GM19240 (cell line): ENCODE measurements at regions not wholly inside any gene's neighbourhood (a gene's known extent, or its start where the extent isn't known, plus 50 kb on each side); places are given as distances from the start of the nearest gene placed in this dataset.
"Not testable (repeated sequence)": the region's sequence is repeated elsewhere in the genome, so short reads cannot be mapped to it uniquely, and the experiment has no call there.

ENCODE experiments used
- DNase-seq: peaks from one replicate; pipeline ENCODE4 v3.0.0; 2011; ENCODE audit warnings: low spot score; ENCODE audit not compliant: insufficient read length

- DNase-seq: no peak
These were observed 563.9 kb downstream of the TOX3 start for GRCh38 chr16:51982715-51983680.

GRCh38 chr16:51981725-51982124 is 565.2 kb downstream of the TOX3 start:
- DNase-seq: no peak

- not testable (repeated sequence) for DNase-seq
These were observed 569.4 kb downstream of the TOX3 start for GRCh38 chr16:51977506-51977905.

- no peak for DNase-seq
These were observed 575.8 kb downstream of the TOX3 start for GRCh38 chr16:51971184-51971583.

GRCh38 chr16:51968749-51969148 is 578.2 kb downstream of the TOX3 start:
- DNase-seq: no peak

- no peak for DNase-seq
These were observed 579.3 kb downstream of the TOX3 start for GRCh38 chr16:51967646-51968045.

DNA sequence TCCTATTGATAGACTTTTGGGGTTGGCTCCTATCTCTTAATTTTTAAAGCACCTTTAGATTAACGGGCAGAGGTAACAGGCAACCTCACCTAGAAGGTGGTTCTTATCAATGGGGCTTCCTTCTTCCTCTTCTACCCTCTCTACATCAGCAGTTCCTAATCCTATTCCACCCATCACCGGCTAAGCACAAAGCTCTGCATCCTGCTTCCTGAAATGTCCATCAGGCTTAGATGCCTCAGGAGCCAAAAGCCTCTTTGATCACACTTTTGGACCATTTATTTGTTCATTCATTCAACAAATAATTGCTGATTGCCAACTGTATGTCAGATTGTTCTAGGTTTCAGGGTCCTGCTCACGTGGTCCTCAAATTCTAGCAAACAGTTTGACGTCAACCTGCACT is 586.0 kb downstream of the TOX3 start:
- DNase-seq: no peak

DNA sequence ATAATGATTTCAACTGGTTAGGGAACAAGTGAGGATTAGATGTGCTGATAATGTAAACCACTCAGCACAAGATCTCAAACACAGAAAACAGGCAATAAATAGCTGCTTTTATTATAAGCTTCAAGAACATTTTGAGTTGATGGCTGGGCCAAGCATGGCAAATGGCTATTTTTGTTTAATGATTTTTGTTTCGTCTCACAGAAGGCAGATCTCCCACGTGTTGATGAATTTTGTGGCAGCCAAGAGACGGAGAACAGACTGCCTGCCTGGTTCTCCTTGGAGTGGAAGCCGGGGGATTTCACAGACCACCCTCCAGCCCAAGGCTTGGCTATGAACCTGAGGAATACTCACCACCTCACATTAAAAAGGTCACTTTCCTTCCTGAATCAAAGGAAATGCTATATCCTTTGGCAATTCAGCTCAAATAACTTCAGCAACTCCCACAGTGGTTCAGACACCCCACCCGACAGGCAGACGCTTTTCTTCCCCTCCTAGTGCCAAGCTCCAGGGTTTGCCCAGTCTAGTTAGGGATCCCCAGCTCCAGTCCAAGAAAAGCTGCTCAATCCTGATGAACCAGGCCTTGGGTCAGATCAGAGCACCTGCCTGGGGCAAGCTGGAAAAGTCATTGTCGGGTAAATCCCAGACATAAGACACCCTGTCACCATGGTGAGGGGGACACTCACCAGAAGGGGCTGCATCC is 593.5 kb downstream of the TOX3 start:
- DNase-seq: no peak

- DNase-seq: no peak
These were observed 594.4 kb downstream of the TOX3 start for GRCh38 chr16:51952500-51952899.

DNA sequence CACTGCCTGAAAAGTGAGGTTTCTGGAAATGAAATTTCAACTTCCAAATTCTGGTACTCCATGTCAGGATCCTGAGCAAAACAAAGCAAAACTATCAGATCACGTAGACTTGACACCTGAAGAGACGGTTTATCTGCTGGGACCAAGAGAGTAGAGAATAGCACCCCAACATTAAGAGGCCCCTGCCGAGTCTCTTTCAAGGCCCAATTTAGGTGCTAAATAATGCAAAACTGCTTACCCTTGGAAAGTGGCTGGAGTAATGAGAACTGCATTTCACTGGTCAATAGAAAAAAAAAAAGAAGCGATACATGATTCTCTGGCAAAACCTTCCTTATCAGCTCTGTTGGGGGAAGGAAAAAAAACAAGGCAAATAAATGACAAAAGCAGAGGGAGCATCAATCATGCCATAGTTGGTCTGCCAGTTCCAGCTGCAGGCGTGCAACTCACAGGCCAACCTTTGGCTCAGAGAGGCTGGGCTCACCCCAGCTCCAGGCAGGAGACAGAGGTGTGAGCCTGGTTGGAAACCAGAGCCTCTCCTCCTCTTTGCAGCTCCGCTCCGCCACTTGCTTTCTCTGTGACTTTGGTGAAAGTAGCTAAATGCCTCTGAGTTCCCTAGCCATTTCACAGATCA is 595.2 kb downstream of the TOX3 start:
- no peak for DNase-seq

DNA sequence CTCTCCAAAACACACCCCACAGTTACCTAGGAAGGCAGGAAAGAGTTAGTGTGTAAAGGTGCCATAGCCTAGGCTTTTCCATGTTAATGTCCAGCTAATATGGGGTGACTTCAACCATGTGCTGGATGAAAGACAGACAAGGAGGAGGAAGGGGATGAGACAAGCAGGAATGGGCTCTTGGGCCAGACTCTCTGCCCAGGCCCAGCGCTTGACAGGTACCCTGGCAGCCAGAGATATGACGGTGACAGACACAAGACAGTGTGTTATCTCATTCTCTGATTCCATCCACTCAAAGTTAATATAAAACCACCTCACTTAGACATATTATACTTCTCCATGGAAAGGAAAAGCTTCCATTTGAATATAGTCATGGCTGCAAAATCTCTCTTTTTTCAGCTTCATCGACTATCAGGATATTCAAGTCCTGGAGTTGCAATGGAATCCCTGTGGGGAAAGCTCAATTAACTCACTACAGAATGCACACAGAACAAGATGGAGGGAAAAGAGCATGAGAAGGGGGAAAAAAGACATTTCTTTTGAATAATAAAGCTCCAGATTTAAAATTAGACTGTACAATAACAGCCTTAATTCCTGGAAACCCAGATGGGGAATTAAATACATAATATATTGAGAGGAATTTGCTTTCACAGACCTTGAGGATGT is 596.7 kb downstream of the TOX3 start:
- no peak for DNase-seq

DNA sequence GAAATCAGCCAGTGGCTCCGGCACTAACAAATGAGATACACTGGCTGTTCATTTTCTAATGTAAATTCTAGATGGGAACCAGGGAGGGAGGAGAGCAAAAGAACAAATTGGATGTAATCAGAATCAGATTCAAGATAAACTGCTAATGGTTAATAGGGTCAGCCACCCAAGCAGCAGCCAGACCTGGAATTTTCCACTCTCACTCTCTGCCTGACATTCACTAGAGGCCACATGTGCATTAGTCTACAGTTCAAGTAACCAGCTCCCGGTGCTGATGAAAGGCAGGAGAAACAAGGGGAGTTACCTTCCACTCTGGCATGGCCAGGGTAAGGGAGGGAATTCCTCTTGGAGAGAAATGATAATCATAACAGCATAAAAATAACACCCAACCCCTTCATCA is 597.7 kb downstream of the TOX3 start:
- DNase-seq: no peak

DNA sequence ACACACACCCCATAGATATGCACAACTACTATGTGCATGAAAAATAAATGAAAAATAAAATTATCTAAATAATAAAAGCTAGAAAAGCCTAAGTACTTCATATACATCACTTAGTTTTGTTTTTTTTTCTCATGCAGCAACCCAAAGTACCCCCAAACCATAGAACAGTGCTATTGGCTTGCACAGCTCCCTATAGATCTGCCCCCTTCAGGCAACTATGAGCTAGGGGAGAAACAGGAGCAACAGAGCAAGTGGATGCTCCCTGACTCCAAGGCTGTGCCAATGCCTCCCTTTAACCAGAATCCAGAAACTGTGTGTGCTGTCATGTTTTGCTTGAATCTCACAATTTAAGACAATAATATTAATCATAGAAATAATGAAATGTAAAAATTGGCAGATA is 605.5 kb downstream of the TOX3 start:
- DNase-seq: no peak

GRCh38 chr16:51940183-51940582 is 606.8 kb downstream of the TOX3 start:
- DNase-seq: no peak

DNA sequence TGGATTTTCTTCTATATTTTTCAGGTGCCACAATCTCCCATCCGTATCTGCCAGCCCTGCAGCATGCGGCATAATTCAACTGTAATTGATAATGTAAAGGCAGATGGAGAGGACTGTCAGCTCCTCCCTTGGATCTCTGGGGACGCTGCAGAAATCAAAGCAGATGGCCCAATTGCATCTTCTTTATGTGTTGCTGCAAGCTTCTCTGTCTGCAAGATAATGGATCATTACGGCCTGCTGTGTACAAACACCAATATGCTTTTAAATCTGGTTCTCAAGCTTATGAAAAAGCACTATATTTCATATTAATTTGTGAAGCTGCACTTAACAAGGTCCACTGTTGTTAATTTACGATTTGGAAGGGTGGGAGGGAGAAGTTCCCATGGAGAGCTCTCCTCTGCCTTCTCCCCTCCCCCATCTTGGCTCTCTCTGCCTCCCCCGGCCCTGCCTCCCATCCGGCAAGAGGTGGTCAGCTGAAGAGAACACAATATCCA is 607.5 kb downstream of the TOX3 start:
- no peak for DNase-seq

DNA sequence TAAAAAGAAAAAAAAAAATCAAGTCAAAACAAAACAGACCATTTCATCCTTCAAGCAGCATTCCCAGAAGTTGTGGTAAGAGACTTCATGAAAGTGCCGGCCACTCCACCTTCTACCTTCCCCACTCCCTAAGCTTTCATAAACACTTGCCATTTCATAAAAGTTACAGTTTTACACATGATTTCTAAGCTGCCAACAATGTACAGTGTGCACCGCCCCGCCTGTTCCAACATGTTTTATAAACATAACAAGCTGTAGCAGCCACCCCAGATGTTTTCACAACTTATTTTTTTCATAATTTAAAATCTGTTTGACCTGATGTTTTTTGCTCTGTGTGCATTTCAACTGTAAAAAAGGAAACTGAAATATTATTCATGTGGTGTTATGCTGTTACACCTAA is 608.1 kb downstream of the TOX3 start:
- DNase-seq: no peak

DNA sequence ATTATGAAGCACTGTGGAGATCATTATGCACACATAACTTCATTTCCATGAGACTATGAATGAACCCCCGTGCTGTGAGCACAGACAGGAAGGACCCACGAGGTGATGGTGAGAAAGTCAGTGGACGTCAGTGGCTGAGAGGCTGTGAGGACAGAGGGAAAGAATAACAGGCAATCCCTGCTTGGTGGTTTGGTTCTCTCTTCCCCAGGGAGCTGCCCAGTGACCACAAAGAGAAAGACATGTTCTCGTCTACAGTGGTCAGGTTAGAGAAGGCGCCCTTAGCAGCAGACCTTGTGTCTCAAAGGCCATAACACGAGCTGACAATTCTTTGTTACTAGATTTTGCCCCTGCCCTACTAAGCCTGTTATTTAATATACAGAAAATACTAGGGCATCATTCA is 609.2 kb downstream of the TOX3 start:
- DNase-seq: no peak

- DNase-seq: no peak
These were observed 610.1 kb downstream of the TOX3 start for GRCh38 chr16:51936846-51937245.

GRCh38 chr16:51932317-51932716 is 614.6 kb downstream of the TOX3 start:
- no peak for DNase-seq

- no peak for DNase-seq
These were observed 615.3 kb downstream of the TOX3 start for GRCh38 chr16:51931653-51932052.

- no peak for DNase-seq
These were observed 622.2 kb downstream of the TOX3 start for GRCh38 chr16:51924744-51925143.
